Sigmoid colon (tissue), 4 donors: ENCODE measurements at regions not wholly inside any gene's neighbourhood (a gene's known extent, or its start where the extent isn't known, plus 50 kb on each side); places are given as distances from the start of the nearest gene placed in this dataset.

Experiments used
- EP300 ChIP-seq, 4 donors: sonication (generic); formaldehyde crosslinking; IDR thresholded peaks; one replicate each; pipeline ENCODE4 v1.6.1; 2017; ENCODE audit warnings: antibody characterized with exemption in 4 of 4
- POLR2A ChIP-seq, 2 donors: fragments of 450-650 bp; IDR thresholded peaks; one replicate each; pipeline ENCODE4 v1.6.1; 2016; ENCODE audit warnings: antibody characterized with exemption in 2 of 2, mild to moderate bottlenecking in 2 of 2, moderate library complexity in 2 of 2
- POLR2AphosphoS5 ChIP-seq, 4 donors: sonication (generic); formaldehyde crosslinking; IDR thresholded peaks; one replicate each; pipeline ENCODE4 v1.6.1; 2017; ENCODE audit warnings: antibody characterized with exemption in 4 of 4
- TF ChIP-seq, protein P1 (sequence below), 4 experiments: fragments of 450-650 bp in 3 of 4; fragments of 200-600 bp in 1 of 4; IDR thresholded peaks; one replicate each; pipeline ENCODE4 v1.5.1; 2016 to 2019; ENCODE audit warnings: antibody characterized with exemption in 4 of 4, mild to moderate bottlenecking in 3 of 4, moderate library complexity in 2 of 4

DNA sequence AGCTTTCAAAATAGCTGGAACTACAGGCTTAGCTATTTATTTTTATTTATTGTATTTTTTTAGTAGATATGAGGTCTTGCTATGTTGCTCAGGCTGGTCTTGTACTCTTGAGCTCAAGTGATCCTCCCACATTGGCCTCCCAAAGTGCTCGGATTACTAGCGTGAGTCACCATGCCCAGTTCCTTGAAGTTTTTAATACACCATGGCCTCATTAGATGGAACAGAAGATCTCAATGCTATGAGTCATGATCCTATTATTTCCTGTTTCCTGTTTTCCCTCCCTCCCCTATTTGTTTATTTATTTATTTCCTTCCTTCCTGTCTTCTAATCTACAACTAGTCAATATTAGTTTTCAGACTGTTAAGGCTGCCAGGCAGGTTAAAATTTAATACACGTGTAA, 309.0 kb downstream of the CMPK2 start:
- TF ChIP-seq EP300 (IDR thresholded peaks at IDR 0.05) (no peak), POLR2AphosphoS5 (IDR thresholded peaks at IDR 0.05) (no peak), POLR2A (IDR thresholded peaks at IDR 0.05) (no peak)
- TF ChIP-seq, protein P1, sequence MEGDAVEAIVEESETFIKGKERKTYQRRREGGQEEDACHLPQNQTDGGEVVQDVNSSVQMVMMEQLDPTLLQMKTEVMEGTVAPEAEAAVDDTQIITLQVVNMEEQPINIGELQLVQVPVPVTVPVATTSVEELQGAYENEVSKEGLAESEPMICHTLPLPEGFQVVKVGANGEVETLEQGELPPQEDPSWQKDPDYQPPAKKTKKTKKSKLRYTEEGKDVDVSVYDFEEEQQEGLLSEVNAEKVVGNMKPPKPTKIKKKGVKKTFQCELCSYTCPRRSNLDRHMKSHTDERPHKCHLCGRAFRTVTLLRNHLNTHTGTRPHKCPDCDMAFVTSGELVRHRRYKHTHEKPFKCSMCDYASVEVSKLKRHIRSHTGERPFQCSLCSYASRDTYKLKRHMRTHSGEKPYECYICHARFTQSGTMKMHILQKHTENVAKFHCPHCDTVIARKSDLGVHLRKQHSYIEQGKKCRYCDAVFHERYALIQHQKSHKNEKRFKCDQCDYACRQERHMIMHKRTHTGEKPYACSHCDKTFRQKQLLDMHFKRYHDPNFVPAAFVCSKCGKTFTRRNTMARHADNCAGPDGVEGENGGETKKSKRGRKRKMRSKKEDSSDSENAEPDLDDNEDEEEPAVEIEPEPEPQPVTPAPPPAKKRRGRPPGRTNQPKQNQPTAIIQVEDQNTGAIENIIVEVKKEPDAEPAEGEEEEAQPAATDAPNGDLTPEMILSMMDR (IDR thresholded peaks at IDR 0.05): no peak
